ENCODE measurements at regions not wholly inside any gene's neighbourhood (a gene's known extent, or its start where the extent isn't known, plus 50 kb on each side); places are given as distances from the start of the nearest gene placed in this dataset.

DNA sequence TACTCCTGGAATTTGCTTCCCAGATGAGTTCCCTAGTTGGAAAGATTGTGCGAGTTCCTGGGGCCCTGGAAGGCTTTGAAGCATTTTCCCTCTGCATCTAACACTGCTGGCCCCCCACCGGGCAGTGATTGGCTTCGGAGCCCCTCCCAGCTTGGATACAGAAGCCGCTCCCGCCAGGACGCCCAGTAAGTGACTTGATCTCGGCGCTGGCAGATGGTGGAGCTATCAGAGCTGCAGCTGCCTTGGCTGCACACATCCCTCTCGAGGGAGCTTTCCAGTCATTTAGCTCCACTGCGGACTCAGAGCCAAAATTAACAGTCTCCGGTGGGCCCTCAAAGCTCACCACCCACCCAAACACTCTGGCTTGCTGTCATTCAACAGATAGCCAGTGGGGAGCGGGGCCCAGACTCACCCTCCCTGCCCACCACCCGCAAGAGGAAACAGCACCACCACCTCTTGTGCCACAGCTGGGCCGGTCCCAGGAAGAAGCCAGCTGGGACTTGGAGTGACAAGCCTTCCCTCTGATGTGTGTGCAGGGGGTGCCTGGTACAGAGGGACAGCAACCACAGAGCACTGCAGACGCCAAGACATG, 162.3 kb downstream of the TRIM29 start:
- no peaks in the 10 kb centered on the region for H3K36me3 ChIP-seq (replicated peaks in 1 of 2; ENCODE audit: control insufficient read depth in 1 of 2, insufficient read depth in 2 of 2, low read length in 2 of 2)
- intact Hi-C loops (cut with micrococcal nuclease; ENCODE audit: unreplicated experiment) = no loop called here
- H2AFZ ChIP-seq (ENCODE audit: low read length) = no peak overlapping the region
- H3K4me1 ChIP-seq (ENCODE audit: insufficient read depth, low read length) = no peaks in the 10 kb centered on the region
- FAIRE-seq (no peak), ATAC-seq (no peak), DNase-seq (ENCODE audit: low spot score) (no peak)
- no peak overlapping the region for H3K27ac ChIP-seq (ENCODE audit: extremely low read length, insufficient read depth, low read length)
- POLR2A ChIA-PET = no interaction called here
- no peak overlapping the region for H3K9ac ChIP-seq (ENCODE audit: insufficient read depth, low read depth, low read length)
- no peak overlapping the region for H3K4me3 ChIP-seq (replicated peaks in 1 of 3; ENCODE audit: insufficient read depth in 1 of 3, low read depth in 2 of 3, low read length in 3 of 3)
- no peaks in the 10 kb centered on the region for H3K9me3 ChIP-seq (ENCODE audit: low read length)
- peaks cover 7 to 33% of the 10 kb centered on the region in 2 experiments; a peak in 3 of 5 replicates for H3K27me3 ChIP-seq (ENCODE audit: control insufficient read depth in 1 of 2, insufficient read depth in 2 of 2, low read length in 2 of 2)
- H3K4me2 ChIP-seq (ENCODE audit: low read depth, low read length) = no peak overlapping the region
- BruUV-seq (replicated peaks) = no TSS peak
- CTCF ChIA-PET (ENCODE audit: low intra/inter-chr PET ratio, low total read pairs) = no interaction called here
- WGBS (ENCODE audit: low lambda C conversion rate) = 40% methylated on average over 2 of the region's 15 CpGs
- in situ Hi-C loops (cut with HindIII; ENCODE audit: extremely low pct_ligation_motif_present, low pct_unique_long_range_greater_than_20kb) = no loop called here
- no peaks in the 10 kb centered on the region for H3K79me2 ChIP-seq (ENCODE audit: insufficient read depth, low read length)
- TF ChIP-seq TARDBP (CRISPR knock-in tag; IDR thresholded peaks at IDR 0.05) (no peak), THRA (CRISPR knock-in tag; IDR thresholded peaks at IDR 0.05; ENCODE audit: borderline replicate concordance) (no peak), STAT5B (CRISPR knock-in tag; IDR thresholded peaks at IDR 0.05) (no peak), ARHGAP35 (CRISPR knock-in tag; IDR thresholded peaks at IDR 0.05; ENCODE audit: borderline replicate concordance) (no peak), CENPT (CRISPR knock-in tag; IDR thresholded peaks at IDR 0.05; ENCODE audit: low read depth) (no peak), MATR3 (CRISPR knock-in tag; IDR thresholded peaks at IDR 0.05) (no peak), ATAD3A (CRISPR knock-in tag; IDR thresholded peaks at IDR 0.05) (no peak), HMGXB4 (CRISPR knock-in tag; IDR thresholded peaks at IDR 0.05; ENCODE audit: borderline replicate concordance in 1 of 2, low read depth in 1 of 2) (no peak), ZNF572 (CRISPR knock-in tag; IDR thresholded peaks at IDR 0.05) (no peak), ZNF761 (CRISPR knock-in tag; conservative IDR thresholded peaks at IDR 0.05) (no peak), ZMYM3 (CRISPR knock-in tag; IDR thresholded peaks at IDR 0.05) (no peak), ZNF549 (CRISPR knock-in tag; IDR thresholded peaks at IDR 0.05) (no peak), PITX1 (CRISPR knock-in tag; IDR thresholded peaks at IDR 0.05) (no peak), ATF7-NPFF (CRISPR knock-in tag; IDR thresholded peaks at IDR 0.05; ENCODE audit: low read depth) (no peak), ZBTB1 (CRISPR knock-in tag; IDR thresholded peaks at IDR 0.05; ENCODE audit: borderline replicate concordance) (no peak), ZNF225 (CRISPR knock-in tag; IDR thresholded peaks at IDR 0.05) (no peak), REXO4 (CRISPR knock-in tag; IDR thresholded peaks at IDR 0.05; ENCODE audit: borderline replicate concordance) (no peak), MEIS2 (CRISPR knock-in tag; IDR thresholded peaks at IDR 0.05) (no peak)
- TF ChIP-seq, protein P1, sequence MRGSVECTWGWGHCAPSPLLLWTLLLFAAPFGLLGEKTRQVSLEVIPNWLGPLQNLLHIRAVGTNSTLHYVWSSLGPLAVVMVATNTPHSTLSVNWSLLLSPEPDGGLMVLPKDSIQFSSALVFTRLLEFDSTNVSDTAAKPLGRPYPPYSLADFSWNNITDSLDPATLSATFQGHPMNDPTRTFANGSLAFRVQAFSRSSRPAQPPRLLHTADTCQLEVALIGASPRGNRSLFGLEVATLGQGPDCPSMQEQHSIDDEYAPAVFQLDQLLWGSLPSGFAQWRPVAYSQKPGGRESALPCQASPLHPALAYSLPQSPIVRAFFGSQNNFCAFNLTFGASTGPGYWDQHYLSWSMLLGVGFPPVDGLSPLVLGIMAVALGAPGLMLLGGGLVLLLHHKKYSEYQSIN (CRISPR knock-in tag; IDR thresholded peaks at IDR 0.05; ENCODE audit: borderline replicate concordance) = no peak
- no peaks in the 10 kb centered on the region for H4K20me1 ChIP-seq (ENCODE audit: insufficient read depth, low read length)

Data from HepG2 (cell line).